ENCODE measurements at regions not wholly inside any gene's neighbourhood (a gene's known extent, or its start where the extent isn't known, plus 50 kb on each side); places are given as distances from the start of the nearest gene placed in this dataset.

DNA sequence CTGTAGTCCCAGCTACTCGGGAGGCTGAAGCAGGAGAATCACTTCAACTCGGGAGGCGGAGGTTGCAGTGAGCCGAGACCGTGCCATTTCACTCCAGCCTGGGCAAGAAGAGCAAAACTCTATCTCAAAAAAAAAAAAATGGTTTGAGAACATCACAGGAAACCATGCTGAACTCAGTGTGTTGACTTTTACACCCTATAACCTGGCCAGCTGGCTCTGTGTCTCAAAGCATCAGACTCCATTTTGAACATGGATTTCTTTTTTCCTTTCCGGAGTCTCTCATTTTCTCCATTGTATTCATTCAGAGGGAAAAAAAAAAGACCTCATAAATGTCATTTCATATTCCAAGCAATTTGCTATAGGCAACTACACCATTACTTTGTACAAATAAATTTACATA is 63.2 kb upstream of the FOXN3 start:
- TF ChIP-seq, protein P1, sequence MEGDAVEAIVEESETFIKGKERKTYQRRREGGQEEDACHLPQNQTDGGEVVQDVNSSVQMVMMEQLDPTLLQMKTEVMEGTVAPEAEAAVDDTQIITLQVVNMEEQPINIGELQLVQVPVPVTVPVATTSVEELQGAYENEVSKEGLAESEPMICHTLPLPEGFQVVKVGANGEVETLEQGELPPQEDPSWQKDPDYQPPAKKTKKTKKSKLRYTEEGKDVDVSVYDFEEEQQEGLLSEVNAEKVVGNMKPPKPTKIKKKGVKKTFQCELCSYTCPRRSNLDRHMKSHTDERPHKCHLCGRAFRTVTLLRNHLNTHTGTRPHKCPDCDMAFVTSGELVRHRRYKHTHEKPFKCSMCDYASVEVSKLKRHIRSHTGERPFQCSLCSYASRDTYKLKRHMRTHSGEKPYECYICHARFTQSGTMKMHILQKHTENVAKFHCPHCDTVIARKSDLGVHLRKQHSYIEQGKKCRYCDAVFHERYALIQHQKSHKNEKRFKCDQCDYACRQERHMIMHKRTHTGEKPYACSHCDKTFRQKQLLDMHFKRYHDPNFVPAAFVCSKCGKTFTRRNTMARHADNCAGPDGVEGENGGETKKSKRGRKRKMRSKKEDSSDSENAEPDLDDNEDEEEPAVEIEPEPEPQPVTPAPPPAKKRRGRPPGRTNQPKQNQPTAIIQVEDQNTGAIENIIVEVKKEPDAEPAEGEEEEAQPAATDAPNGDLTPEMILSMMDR (IDR thresholded peaks at IDR 0.05) = no peak
- TF ChIP-seq EZH2 (IDR thresholded peaks at IDR 0.05; ENCODE audit: borderline replicate concordance, insufficient read depth, low read depth, low read length, poor library complexity, severe bottlenecking) = no peak

Measured in B cell (primary cell).